ENCODE measurements at regions not wholly inside any gene's neighbourhood (a gene's known extent, or its start where the extent isn't known, plus 50 kb on each side); places are given as distances from the start of the nearest gene placed in this dataset.

DNA sequence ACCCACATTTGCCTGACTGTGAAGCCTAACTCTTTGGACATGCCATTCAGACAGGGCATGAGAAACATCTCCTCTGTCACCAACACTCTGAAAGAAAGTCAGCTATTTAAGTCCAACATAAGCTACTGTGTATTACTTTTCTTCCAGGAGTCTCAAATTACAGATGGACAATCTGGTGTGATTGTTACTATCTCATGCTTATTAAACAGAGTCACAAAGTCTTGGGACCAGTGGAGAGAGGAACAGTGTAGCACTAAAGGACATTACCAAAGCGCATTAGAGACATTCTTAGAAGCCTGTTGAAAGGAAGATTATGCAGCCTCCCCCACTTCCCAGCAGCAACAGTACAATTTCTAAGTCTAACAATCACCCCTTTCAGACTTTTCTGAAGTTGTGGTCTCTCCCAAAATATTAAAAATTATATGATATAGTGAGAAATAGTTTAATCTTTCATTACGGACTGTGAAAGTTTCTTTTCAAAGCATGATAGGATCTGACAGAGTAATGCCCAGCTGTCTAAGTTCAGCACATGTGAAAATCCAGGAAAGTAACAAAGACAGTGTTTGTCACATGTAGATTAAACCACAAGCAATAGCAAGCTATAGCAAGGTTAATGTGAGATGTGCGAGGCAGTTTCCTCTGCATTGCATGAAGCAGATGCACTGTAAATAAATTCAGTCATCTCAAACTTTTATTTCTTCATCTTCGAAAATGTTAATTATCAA lies 280.9 kb upstream of the FZD8 start:
- WGBS, result 91% methylated on average over 4 of the region's 4 CpGs
- H3K27ac ChIP-seq, result no peak overlapping the region
- H3K9me3 ChIP-seq, result no peaks in the 10 kb centered on the region
- no peak overlapping the region for H3K4me3 ChIP-seq
- peaks cover 4% of the 10 kb centered on the region for H3K27me3 ChIP-seq
- peaks cover 10% of the 10 kb centered on the region for H3K4me1 ChIP-seq
- DNase-seq (ENCODE audit: low spot score in 2 of 2), result no peak
- no peaks in the 10 kb centered on the region for H3K36me3 ChIP-seq
- TF ChIP-seq POLR2AphosphoS5 (IDR thresholded peaks at IDR 0.05) (no peak), POLR2A (IDR thresholded peaks at IDR 0.05) (no peak), EP300 (IDR thresholded peaks at IDR 0.05) (no peak)
- TF ChIP-seq, protein P1, sequence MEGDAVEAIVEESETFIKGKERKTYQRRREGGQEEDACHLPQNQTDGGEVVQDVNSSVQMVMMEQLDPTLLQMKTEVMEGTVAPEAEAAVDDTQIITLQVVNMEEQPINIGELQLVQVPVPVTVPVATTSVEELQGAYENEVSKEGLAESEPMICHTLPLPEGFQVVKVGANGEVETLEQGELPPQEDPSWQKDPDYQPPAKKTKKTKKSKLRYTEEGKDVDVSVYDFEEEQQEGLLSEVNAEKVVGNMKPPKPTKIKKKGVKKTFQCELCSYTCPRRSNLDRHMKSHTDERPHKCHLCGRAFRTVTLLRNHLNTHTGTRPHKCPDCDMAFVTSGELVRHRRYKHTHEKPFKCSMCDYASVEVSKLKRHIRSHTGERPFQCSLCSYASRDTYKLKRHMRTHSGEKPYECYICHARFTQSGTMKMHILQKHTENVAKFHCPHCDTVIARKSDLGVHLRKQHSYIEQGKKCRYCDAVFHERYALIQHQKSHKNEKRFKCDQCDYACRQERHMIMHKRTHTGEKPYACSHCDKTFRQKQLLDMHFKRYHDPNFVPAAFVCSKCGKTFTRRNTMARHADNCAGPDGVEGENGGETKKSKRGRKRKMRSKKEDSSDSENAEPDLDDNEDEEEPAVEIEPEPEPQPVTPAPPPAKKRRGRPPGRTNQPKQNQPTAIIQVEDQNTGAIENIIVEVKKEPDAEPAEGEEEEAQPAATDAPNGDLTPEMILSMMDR (IDR thresholded peaks at IDR 0.05), result no peak

DNA sequence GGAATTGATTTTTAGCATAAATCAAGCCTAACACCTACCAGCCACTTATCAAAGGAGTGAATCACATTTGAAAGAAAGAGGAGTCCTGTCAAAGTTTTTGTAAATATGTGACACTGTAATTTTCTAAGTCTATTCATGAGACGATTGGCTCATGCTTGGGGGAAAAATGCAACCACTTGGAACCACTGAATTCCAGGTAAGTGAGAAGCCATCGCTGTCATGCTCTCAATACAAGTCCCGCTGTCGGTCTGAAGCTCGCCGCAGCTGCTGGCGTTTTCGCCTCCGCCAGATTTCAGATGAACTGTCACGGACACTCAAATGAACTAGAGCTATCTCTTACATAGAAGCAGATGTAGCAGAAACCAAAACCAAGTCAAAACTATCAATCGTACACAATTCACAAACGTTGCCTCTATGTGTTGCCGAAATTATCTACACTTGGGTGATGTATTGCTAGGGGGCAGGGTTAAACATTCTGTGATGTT lies 279.8 kb upstream of the FZD8 start:
- Histone ChIP-seq H3K36me3 (no peaks in the 10 kb centered on the region), H3K27ac (no peak overlapping the region), H3K9me3 (no peaks in the 10 kb centered on the region), H3K4me3 (no peak overlapping the region), H3K27me3 (peaks cover 4% of the 10 kb centered on the region), H3K4me1 (peaks cover 7% of the 10 kb centered on the region)
- TF ChIP-seq, protein P1 (IDR thresholded peaks at IDR 0.05), result no peak
- TF ChIP-seq POLR2AphosphoS5 (IDR thresholded peaks at IDR 0.05), result no peak
- TF ChIP-seq EP300 (IDR thresholded peaks at IDR 0.05), result no peak
- TF ChIP-seq POLR2A (IDR thresholded peaks at IDR 0.05), result no peak
- 87% methylated on average over 13 of the region's 13 CpGs for WGBS
- no peak for DNase-seq (ENCODE audit: low spot score in 2 of 2)

DNA sequence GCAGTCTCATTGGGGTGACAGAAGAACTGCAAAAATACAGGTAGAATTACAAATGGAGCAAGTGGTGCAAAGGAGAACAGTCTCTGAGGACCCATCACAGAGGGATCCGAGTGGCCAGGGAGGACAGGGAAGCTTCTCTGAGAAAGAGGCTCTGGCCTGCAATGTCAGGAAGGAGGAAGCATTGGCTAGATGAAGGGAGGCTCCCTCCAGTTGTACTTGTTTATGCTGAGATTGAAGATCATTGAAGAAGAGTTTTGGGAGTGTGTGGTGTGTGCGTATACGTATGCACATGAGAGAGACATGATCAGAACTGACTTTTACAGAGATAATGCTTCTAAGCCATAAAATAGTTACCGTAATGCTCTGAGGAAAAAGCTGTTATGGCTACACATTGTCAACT lies 274.7 kb upstream of the FZD8 start:
- 91% methylated on average over 4 of the region's 4 CpGs for WGBS
- TF ChIP-seq, protein P1 (IDR thresholded peaks at IDR 0.05), result no peak
- no peak for TF ChIP-seq POLR2AphosphoS5 (IDR thresholded peaks at IDR 0.05)
- no peak for TF ChIP-seq EP300 (IDR thresholded peaks at IDR 0.05)
- no peak for TF ChIP-seq POLR2A (IDR thresholded peaks at IDR 0.05)
- H3K27me3 ChIP-seq, result no peaks in the 10 kb centered on the region
- no peak overlapping the region for H3K4me3 ChIP-seq
- H3K36me3 ChIP-seq, result no peaks in the 10 kb centered on the region
- DNase-seq (ENCODE audit: low spot score in 2 of 2), result no peak
- H3K27ac ChIP-seq, result no peak overlapping the region
- H3K9me3 ChIP-seq, result no peaks in the 10 kb centered on the region
- H3K4me1 ChIP-seq, result peaks cover 8% of the 10 kb centered on the region

DNA sequence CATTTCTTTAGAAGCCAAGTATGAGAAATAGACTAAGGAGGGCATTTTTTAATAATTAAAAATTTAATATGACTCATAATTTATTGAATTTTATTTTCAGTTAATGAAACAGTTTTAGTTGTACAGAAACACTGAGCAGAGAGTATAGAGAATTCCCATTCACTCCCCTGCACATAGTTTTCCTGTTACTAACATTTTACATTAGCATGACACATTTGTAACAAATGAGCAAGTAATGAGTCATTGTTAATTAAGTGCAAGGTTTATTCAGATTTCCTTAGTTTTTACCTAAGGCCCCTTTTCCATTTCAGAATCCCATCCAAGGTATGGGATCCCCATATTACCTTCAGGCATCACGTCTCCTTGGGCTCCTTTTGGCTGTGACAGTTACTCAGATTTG lies 271.5 kb upstream of the FZD8 start:
- WGBS, result 83% methylated on average over 1 of the region's 1 CpG
- no peak for DNase-seq (ENCODE audit: low spot score in 2 of 2)
- H3K36me3 ChIP-seq, result no peaks in the 10 kb centered on the region
- no peaks in the 10 kb centered on the region for H3K27me3 ChIP-seq
- TF ChIP-seq, protein P1 (IDR thresholded peaks at IDR 0.05), result no peak
- no peak for TF ChIP-seq POLR2AphosphoS5 (IDR thresholded peaks at IDR 0.05)
- no peak for TF ChIP-seq EP300 (IDR thresholded peaks at IDR 0.05)
- TF ChIP-seq POLR2A (IDR thresholded peaks at IDR 0.05), result no peak
- no peak overlapping the region for H3K27ac ChIP-seq
- no peak overlapping the region for H3K4me3 ChIP-seq
- no peaks in the 10 kb centered on the region for H3K9me3 ChIP-seq
- peaks cover 11% of the 10 kb centered on the region for H3K4me1 ChIP-seq

DNA sequence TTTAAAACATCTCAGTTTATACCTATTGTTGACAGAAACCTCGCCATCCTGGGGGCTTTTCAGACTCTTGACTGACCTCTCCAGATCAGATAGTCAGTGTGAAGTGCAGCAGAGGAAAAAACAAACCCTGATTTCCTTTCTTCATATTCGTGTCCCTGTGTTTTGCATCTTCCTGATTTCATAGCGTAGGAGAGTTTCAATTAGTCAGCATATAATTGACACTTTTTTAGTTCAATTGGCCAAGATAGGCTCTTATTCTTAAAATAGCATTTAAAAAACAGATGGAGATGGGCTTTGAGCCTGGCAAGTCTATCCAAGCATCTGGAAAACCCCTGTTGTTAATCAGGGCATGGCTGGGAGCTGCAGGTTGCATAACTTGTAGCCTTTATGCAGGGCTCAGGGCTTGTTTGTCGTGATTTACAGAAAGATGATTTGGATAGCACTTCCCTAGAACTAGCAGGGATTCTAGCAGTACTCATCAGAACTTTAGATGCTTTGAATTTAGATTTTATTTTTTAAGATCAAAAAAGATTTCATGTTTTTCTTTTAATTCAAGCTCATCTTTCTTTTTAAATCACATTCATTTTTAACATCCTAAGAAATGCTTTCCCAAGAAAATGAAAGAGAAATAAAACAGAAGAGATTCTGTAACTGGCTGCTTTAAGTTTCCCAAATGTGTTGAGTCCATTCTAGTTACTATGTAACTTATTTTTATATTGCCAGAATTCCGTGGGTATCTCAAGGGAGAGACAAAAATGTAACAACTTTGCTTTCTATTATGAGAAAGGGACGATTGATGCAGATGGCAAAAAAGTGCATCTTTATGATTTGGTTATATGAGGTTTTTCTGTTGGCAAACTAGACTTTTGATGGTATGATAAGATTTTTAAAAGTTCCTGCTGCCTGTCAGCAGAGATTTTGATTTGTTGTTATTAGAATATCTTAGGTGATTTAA lies 270.8 kb upstream of the FZD8 start:
- Histone ChIP-seq H3K36me3 (no peaks in the 10 kb centered on the region), H3K27ac (no peak overlapping the region), H3K9me3 (no peaks in the 10 kb centered on the region), H3K27me3 (no peaks in the 10 kb centered on the region), H3K4me1 (peaks cover 11% of the 10 kb centered on the region), H3K4me3 (no peak overlapping the region)
- TF ChIP-seq, protein P1 (IDR thresholded peaks at IDR 0.05), result no peak
- TF ChIP-seq POLR2A (IDR thresholded peaks at IDR 0.05), result no peak
- TF ChIP-seq EP300 (IDR thresholded peaks at IDR 0.05), result no peak
- peak in 1 of 3 donors; percentile 9 for TF ChIP-seq POLR2AphosphoS5 (IDR thresholded peaks at IDR 0.05)
- 14% methylated on average over 6 of the region's 6 CpGs for WGBS
- no peak for DNase-seq (ENCODE audit: low spot score in 2 of 2)
